SW 1271 (cell line): ENCODE measurements at regions not wholly inside any gene's neighbourhood (a gene's known extent, or its start where the extent isn't known, plus 50 kb on each side); places are given as distances from the start of the nearest gene placed in this dataset.
A peak's percentile ranks its signal among the peaks of the same experiment; 100 is the strongest.

Source experiments
- DNase-seq, 2 experiments: peaks; one replicate each; lab custom pipeline; 2025; lab: John Stamatoyannopoulos, UW

DNA sequence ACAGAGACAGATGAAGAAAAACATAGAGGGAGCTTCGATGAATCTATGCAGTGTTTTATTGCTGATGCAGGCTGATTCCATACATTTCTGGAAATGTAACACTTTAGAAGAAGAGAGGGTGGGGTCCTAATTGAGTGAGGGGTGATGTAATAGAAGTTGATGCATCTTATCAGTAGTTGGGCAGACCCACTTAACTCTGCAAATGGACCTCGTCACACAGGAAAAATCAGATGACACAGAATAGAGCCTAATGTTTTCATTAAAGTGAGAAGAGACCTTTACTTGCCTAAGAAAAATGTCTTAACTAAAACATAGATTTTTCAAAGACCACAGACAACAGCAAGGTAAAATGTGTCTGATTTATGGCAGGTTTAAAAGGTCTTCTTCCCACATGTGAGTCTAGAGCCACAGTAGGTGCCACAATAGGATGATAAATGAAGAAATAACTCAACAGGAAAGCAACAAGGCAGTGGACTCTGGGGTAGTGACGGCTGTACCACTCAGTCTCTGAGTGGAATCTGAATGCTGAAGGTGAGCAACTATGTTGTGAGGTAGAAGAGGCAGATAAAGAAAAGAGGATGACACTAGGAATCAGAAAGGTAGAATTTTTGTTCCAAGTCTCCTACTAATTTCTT is 414.7 kb upstream of the PIK3C3 start:
- DNase-seq, result no peak

DNA sequence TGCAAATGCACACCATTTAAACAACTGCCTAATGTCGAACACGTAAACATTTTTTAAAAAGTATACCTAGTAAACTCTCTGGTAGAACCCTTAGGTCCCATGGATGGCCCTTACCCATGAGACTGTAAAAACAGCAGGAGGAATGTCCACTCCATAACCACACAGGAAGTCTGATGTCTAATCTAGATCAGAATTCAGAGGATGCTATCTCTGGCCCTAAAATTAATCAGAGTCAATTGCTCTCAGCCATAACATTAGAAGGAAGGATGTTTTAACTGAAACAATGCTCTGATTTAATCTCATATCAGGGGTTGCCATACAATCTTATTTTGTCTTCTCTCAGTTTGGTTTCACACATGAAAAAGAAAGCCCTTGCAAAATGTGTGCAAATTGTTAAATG is 416.3 kb upstream of the PIK3C3 start:
- DNase-seq, result no peak

DNA sequence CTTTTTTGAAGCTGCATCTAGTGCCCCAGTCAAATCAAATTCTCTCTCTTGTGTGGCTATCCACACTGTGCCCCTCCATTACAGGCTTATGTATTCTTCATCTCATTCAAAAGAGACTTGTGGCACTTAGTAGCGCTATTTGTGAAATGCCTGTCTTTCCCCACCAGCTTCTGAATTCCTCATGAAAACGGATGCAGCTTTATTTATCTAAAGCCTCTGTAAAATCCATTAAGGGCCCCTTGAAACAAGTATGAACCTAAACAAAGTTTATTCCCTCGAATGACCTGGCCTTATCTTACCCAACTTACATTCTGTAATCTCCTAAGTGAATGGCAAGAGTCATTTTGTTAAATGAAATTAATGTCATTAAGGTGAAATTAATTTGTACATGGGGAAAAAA is 417.4 kb upstream of the PIK3C3 start:
- DNase-seq, result no peak

DNA sequence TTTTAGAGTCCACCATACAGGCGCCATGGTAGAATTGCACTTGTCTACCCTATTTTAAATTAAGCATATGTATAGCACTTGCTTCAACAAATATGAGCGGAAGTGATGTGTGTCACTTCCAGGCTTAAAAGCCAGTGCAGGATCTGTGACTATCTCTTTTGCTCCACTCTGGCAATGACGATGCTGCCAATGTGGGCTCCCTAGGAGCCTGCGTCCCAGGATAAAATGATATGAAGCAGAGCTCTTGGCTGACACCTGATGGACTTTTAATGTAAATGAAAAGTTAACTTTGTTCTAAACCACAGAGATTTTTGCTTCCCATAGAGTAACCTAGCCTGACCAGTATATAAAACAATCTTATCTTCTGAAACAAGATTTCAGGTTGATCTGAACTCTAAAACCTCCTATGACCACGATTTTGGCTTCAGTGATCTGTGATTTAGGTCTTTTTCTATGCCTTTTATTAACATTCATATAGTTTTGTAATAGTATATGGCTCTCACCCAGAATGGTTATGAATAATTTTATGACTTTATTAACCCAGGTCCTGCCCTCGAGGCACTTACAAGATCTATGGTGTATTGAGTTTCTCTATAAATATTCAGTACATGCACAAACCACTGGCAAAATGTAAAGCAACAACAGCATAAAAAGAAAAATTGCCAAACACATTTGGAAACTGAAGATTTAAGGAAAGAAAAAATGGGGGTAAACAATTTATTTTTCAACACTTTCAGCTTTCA is 422.5 kb upstream of the PIK3C3 start:
- peak in 1 of 2 experiments; percentile 5 for DNase-seq

DNA sequence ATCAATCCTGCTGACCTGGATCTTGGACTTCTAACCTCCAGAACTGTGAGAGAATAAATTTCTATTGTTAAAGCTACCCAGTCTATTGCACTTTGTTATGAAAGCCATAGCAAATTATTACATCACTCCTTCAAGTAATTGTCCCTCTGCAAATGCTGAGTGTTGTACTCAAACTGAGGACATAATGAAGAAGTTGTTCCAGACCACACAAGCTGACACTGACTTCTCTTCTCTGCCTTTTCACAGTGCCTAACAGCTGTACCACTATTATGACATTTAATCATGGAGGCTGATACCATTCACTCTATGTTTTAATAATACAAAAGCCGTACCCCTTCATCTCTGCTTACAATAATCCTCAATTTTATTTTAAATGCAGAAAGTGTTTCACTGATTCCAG is 424.1 kb upstream of the PIK3C3 start:
- DNase-seq, result no peak

DNA sequence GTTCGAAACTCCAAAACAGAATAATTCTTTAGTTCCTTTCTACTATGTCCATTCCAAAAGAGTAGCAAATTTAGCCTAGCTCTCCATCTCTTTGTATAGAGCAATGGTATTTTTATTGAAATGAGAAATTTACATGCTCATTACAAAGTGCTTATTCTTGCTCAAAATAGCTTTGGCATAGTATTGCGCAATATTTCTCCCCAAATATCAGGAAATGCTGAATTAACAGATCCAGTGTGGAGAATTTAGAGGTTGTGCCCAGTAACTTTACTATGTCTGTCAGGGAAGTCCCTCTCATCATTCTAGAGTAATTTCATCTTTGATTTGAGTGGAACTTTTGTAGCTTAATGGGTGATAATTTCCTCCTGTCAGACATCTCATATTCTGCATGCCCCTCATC is 425.9 kb upstream of the PIK3C3 start:
- DNase-seq, result no peak

DNA sequence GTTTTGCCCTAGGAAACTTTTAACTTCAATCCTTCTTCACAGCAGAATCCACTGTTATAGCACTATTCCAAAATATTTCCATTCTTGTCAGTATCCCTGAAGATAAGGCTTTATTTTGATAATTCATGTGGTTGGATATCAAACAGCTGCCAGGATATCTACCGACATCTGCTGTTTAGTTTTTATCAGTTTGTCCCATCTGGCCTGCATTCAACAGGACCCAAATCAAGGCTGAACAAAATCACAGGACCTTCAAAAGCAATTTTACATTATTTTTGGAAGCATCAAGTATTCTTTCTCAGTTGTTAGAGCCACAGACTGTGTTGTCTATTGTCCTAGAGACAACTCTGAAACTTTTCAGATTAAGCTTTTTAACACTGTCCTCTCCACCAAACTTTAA is 429.0 kb upstream of the PIK3C3 start:
- DNase-seq, result no peak

DNA sequence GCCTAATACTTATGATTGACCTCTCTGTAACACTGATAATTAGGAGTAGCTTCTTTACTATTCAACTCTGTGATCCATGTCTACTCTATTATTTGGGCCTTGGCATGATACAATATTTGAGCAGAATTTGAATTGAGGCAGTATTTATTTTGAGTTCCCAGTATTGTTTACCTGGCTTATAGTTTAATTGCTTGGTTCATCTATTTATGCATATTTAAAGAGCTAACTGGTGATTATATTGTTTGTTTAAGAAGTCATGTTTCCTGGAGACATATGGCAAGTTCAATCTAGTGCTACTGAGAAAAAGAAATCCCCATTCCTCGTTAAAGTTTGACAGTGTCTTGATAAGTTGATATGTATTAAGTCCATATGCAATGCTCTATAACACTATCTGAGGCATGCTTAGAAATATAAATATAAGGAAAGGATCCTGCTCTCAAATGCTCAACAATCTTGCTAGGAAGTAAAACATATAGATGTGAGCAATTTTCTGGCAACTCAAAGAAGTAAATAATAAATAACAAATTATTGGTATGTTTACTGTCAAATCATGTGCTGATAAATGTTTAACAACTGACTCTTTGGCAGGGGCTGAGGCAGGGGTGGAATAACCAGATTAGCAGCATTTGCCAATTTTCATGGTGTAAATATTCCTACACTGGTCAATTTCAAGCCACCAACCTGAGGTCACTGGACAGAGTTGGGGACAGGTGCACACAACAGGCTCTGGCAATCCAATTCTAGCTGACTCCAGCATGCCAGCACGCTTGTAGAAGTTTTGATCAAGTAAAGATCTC is 430.2 kb upstream of the PIK3C3 start:
- no peak for DNase-seq

DNA sequence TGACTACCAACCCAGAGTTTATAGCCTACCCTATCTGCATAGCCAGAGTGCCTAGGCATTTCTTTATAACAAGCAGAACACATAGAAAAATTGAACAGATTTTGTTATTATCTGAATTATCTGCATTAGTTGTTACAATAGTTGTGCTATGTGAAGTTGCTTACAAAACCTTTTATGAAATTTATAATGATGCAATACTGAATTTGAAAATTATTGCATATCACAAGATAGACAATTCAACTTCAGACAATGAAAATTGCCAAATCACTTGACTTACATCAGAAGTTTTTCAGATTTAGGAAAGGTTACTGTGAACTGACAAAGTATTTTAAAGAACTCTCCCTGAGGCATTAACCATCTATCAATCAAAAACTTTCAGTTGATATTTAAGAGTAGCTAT is 437.9 kb upstream of the PIK3C3 start:
- DNase-seq, result no peak

DNA sequence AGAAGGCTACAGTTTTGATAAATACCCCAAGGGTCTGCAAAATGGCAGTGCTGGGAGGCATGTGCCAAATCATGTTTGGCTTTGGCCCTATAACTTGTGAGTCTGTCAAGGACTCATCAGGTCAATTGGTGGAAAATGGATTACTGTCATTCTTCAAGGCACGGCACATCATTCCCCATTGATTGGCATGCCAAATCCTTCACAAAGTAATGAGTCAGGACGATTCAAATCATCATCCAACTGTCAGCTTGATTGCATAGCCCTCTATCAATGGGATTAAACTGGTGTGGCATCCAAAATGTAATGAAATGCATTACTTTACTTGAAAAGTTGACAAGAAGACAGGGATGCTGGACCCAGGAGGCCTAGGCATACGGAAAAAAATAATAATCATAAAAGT is 441.6 kb upstream of the PIK3C3 start:
- no peak for DNase-seq

DNA sequence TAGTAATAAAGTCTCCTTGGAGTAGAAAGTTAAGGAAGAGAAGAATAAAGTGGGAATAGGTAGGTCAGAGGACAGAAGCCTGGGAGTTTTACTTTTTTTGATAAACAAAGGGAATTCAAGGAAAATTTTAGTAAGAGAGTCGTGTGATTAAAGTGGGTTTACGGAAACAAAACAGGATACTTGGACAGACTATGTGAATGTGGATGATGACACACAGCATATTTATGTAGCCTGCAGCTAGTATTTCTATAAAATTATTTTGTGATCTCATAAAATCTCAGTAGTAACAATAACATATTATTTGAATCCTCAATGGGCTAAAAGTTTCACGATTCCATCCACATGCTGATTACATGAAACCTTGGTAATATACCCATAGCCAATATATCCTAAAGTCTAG is 450.7 kb upstream of the PIK3C3 start:
- no peak for DNase-seq

DNA sequence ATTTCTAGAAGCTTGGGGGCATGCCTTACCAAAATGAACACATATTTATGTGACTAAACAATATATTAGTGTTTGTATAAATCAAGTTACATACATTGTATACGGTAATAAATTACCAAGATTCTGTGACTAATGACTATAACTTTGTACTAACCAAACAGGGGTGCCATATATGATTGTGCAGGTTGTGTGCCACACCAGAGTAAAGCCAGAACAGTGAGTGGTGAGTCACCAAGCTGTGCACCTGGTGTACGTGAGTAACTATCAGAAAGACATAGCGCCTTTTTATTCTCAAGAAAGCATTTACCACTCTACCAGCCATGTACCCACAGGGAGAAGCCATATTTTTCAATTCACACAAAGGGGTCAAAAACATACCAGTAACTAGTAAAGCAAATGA is 453.2 kb upstream of the PIK3C3 start:
- no peak for DNase-seq

DNA sequence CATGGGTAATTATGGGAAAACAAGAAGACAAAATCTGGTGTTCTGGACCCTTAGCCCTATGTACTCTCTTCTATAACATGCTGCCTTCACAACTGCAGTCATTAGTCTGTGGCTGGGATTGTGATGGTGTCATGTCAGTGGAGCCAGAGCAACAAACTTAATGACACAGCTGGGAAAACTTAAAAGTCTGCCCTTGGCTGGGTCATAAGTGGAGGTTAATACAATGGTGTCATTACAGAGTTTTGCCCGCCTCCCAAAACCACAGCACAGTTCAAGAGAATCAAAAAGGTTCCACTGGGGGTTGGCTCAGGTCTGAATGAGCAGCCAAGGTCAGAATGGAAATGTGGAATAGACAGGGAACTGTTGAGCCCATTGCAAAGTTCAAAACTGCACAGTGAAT is 455.7 kb upstream of the PIK3C3 start:
- DNase-seq, result no peak

DNA sequence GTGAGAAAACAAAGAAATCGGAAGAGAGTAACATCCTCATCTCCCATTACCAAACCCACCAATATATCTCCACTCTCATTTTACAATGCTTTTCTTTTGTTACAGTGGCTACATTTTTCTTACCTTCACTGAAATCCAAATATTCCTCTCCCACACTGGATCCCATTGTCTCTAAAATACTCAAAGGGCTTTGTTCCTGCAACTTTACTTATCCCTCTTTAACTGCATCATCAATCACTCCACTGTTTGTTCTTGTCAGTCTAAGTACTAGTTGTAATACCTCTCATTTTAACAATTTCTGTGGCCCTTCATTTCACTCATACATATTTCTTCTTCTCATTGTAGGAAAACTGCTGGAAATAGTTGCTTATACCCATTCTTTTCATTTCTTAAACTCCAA is 464.2 kb upstream of the PIK3C3 start:
- no peak for DNase-seq

DNA sequence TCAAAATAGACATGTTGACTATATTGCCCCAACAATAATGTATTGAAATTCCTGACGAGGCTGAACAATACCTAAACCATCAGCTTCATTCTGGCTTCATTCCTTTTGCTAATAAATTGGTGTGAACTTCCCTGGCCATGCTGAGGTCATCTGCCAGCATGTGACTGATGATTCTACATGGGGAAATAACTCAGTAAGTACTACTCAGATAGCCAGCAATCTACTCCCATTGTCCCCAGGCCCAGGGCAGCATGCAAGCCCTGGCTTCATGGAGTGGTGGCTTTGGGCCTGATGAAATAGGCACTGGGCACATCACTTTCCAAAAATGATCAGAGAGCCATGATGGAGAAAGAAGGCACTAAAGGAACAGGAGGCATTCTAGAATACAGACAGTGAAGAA is 468.5 kb upstream of the PIK3C3 start:
- no peak for DNase-seq

DNA sequence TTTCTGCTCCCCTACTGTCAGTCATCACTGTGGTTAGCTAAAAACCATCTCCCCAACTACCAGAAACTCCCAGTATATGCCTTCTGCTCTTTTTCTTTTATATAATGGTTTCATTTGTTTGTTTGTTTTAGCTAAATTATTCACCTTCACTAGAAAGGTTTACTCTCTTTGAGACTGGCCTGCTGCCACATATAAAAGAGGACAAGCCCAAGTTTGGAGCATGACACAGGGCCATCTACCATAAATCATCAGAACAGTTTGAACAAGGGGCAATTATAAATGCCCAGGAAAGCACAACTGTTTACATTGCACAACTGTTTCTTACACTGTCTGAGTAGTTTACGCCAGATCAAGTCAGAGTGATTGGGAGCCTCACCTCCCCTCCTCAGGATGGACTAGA is 471.0 kb upstream of the PIK3C3 start:
- no peak for DNase-seq

DNA sequence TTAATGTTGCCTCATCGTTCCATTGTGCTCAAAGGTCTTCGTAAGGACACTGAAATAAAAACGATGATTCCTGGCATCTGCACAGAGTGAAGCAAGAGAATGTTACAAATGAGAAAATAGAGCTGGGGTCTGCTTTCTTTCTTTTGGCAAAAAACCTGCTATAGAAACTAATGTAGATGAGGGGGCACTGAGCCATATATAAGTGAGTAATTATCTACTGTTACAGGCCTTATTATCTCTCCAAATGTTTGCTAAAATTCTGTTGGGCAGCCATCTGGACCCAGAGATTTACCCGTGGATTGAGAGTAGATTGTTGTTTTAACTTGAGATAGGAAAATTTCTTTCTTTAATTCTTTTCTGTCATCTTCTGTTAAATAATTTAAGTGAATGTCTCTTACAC is 472.5 kb upstream of the PIK3C3 start:
- DNase-seq, result no peak

DNA sequence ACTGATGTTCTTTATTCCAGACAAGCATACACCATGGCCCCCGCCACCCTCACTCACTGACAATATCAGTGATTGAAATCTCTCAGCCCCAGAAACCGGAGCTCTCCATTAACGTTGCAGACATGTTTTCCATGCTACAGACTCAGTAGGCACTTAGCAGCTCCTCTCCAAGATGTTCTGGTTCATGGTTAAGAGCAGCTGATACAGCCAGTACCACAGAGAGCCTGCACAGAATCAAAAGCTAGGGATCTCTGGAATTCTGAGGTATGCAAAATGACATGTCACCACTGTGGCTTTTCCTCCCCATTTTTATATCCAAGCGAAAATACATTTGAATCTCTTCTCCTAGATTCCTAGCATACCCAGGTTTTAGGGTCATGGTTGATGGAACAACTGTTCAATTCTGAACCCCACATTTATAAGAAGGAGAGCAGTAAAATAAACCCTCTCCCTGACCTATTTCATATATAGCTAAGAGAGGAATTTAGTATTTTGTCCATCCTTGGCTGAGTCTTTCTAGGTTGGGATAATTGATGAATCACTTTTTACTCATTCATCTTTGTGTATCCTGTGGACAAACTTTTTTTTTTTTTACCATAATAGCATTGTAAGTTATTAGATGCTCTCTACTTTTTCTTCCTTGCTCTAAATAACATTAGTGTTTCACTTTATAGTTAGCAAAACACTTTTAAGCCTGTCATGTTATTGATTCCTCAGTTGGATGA is 488.4 kb upstream of the PIK3C3 start:
- no peak for DNase-seq

DNA sequence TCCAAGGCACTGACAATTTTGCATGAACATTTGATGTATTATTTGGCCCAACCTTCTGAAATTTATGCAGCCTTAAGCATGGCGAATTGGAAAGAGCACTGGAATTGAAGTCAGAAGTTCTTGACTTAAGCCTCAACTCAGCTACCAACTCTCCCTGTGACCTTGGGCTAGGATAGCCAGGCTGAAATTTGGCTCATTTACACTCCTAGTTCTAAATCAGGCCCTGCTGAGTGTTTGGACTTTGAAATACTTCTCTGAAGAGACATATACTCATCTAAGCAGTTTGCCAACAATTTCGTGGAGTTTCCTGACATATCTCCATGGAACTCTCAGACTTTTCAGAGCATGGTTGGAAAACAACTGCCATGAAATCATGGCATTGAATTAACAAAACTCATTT is 489.6 kb upstream of the PIK3C3 start:
- no peak for DNase-seq

DNA sequence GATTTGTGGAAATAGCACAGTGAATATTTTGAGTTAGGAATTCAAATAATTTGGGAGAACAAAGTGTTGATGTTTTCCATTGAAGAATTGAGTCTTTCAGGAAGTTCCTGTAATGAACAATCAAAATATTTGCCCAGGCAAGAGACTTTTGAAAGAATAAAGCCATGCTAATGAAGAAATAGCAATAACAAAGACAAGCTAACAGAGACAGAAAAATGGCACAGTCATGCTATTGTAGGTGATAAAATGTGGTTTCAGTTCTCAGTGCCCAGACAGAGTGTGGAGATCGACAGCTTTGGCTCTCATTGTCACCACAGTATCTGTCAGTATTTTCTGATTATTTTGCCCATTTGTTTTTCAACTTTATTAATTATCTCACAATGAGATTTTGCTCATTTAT is 490.8 kb upstream of the PIK3C3 start:
- DNase-seq, result no peak

DNA sequence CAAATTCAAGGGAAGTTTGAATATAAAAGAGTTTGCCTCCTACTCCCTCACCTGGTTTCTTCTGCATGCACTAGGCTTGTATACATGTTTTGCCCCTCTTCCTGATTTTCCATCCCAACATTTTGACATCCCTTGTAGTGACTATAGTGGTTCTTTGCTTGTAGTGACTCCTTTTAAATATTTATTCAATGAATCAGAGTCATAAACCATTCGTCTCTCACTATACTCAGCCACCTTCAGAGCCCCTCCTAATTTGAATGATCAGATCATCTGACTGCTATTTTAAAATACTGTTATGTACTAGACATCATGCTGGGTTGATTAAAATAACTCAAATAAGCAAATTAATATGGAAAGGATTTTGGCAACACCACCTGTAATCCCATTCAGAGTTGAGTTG is 492.1 kb upstream of the PIK3C3 start:
- DNase-seq, result no peak

DNA sequence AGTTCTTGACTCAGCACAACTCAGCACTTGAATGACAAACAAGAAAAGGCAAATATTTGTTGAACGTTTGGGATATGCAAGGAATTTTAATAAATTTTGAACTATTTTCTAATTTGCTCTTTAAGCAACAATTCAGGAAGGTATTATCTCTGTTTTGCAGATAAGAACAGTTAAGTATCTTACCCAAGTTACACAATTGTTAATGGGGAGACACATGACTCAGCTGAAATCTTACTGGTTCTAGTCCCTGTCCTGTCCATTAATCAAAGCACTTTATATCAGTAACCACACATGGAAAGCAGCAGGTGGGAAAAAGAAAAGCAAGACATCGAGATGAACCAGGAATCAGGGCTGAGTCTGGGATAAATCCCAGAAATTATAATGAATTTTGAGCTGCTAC is 493.9 kb upstream of the PIK3C3 start:
- no peak for DNase-seq

DNA sequence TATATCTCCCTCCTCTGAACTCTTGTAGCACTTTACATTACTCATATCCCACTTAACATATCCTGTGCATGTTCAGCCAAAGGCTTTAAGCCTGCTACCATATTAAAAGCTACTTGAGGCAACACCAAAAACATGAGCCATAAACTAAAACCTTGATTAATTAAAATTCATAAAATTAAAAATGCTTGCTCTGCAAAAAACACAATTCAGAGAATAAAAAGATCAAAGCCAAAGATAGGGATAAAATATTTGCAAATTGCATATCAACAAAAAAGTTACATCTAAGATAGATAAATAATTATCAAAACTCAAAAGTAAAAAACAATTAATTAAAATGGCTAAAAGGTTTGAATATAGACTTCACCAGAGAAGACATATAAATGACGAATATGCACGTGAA is 495.4 kb upstream of the PIK3C3 start:
- no peak for DNase-seq
